Karpas-422 (cell line): ENCODE measurements at regions not wholly inside any gene's neighbourhood (a gene's known extent, or its start where the extent isn't known, plus 50 kb on each side); places are given as distances from the start of the nearest gene placed in this dataset.

ENCODE experiments used
- DNase-seq: peaks from one replicate; pipeline ENCODE4 v3.0.0-alpha.2; 2015
- H2AFZ ChIP-seq: fragments of 200-600 bp; sonication (generic); 2 replicates; pipeline ENCODE4 v1.6.1; 2014; ENCODE audit warnings: antibody characterized with exemption, low read length, mixed read lengths
- H3K27ac ChIP-seq: fragments of 200-600 bp; sonication (generic); 2 replicates; pipeline ENCODE4 v1.5.1; 2014; ENCODE audit warnings: mild to moderate bottlenecking, low read length, moderate library complexity
- H3K27me3 ChIP-seq: fragments of 200-600 bp; sonication (generic); 2 replicates; pipeline ENCODE4 v1.6.1; 2014; ENCODE audit warnings: low read length, mixed read lengths
- H3K36me3 ChIP-seq: fragments of 200-600 bp; sonication (generic); 2 replicates; pipeline ENCODE4 v1.6.1; 2014; ENCODE audit warnings: low read length, mixed read lengths; ENCODE audit not compliant: insufficient read depth
- H3K4me1 ChIP-seq: fragments of 200-600 bp; sonication (generic); 2 replicates; pipeline ENCODE4 v1.6.1; 2014; ENCODE audit warnings: mild to moderate bottlenecking, low read length, mixed read lengths
- H3K4me2 ChIP-seq: fragments of 200-600 bp; sonication (generic); 2 replicates; pipeline ENCODE4 v1.6.1; 2014; ENCODE audit warnings: low read length, low read depth, mild to moderate bottlenecking; ENCODE audit not compliant: poor library complexity, severe bottlenecking
- H3K4me3 ChIP-seq: fragments of 200-600 bp; sonication (generic); 2 replicates; pipeline ENCODE4 v1.5.1; 2014; ENCODE audit warnings: mild to moderate bottlenecking, antibody characterized with exemption, low read length, mixed read lengths
- H3K79me2 ChIP-seq: fragments of 200-600 bp; sonication (generic); 2 replicates; pipeline ENCODE4 v1.6.1; 2014; ENCODE audit warnings: mild to moderate bottlenecking, low read length, mixed read lengths
- H3K9ac ChIP-seq: fragments of 200-600 bp; sonication (generic); 2 replicates; pipeline ENCODE4 v1.6.0; 2014; ENCODE audit warnings: low read length
- H3K9me2 ChIP-seq: fragments of 200-600 bp; sonication (generic), shearing (Covaris generic); replicated peaks from 2 replicates; pipeline ENCODE4 v1.6.0; 2014; ENCODE audit warnings: mild to moderate bottlenecking, low read length, moderate library complexity; ENCODE audit not compliant: insufficient read depth
- H3K9me3 ChIP-seq: fragments of 300-700, 200-600 bp; sonication (generic); 2 replicates; pipeline ENCODE4 v1.6.1; 2014; ENCODE audit warnings: low read length, mixed read lengths
- H4K20me1 ChIP-seq: fragments of 200-600 bp; sonication (generic); 2 replicates; pipeline ENCODE4 v1.6.1; 2014; ENCODE audit warnings: mild to moderate bottlenecking, antibody characterized with exemption, low read length, low read depth; ENCODE audit not compliant: insufficient read depth

DNA sequence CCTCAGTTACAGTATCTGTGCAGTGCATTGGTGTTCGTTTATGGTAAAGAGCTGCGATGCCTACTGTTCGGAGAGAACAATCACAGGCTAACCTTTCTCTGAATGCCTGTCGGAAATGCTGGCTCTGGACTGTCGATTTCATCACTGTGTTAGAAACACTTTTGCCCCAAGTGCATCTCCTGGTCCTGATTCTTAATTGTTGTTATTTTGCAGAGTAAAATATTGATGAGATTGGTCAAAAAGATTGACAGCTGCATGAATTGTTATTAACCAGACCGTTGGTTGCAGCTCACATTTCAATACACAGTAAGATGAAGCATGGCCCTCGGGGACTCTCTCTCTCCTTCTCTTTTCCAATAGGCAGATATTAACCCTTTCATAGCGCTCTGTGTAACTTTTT is 557.4 kb upstream of the ADARB2 start:
- Histone ChIP-seq H3K9me2 (no peaks in the 10 kb centered on the region), H4K20me1 (no peaks in the 10 kb centered on the region), H3K9me3 (no peaks in the 10 kb centered on the region), H3K36me3 (no peaks in the 10 kb centered on the region), H3K4me3 (no peak overlapping the region), H2AFZ (no peak overlapping the region), H3K79me2 (no peaks in the 10 kb centered on the region), H3K9ac (no peak overlapping the region), H3K27me3 (no peaks in the 10 kb centered on the region), H3K4me2 (no peak overlapping the region), H3K27ac (no peak overlapping the region), H3K4me1 (no peaks in the 10 kb centered on the region)
- DNase-seq, result no peak

DNA sequence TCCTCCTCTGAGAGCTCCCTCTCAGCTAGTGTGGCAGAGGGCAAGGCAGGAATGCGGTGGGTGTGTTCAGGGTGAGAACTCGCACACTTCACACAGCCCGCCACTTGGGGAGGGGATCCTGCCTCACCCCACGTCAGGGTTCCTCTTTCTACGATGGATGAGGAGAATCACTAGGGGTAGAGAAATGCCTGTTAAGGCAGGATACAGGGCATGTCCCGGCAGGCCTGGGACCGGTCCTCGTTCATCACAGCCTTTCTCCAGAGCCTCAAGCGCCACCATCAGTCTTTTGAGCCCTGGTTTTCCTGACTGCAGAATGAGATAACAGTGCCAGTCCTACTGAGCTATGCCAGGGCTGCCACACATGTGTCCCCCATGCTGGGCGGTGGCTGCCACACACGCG is 546.7 kb upstream of the ADARB2 start:
- H3K9me2 ChIP-seq, result no peaks in the 10 kb centered on the region
- no peaks in the 10 kb centered on the region for H3K79me2 ChIP-seq
- H2AFZ ChIP-seq, result no peak overlapping the region
- H3K4me3 ChIP-seq, result no peak overlapping the region
- H3K4me2 ChIP-seq, result no peak overlapping the region
- H3K27ac ChIP-seq, result no peak overlapping the region
- H3K4me1 ChIP-seq, result no peaks in the 10 kb centered on the region
- H3K27me3 ChIP-seq, result no peaks in the 10 kb centered on the region
- H3K9me3 ChIP-seq, result no peaks in the 10 kb centered on the region
- no peak overlapping the region for H3K9ac ChIP-seq
- no peak for DNase-seq
- no peaks in the 10 kb centered on the region for H3K36me3 ChIP-seq
- H4K20me1 ChIP-seq, result no peaks in the 10 kb centered on the region

DNA sequence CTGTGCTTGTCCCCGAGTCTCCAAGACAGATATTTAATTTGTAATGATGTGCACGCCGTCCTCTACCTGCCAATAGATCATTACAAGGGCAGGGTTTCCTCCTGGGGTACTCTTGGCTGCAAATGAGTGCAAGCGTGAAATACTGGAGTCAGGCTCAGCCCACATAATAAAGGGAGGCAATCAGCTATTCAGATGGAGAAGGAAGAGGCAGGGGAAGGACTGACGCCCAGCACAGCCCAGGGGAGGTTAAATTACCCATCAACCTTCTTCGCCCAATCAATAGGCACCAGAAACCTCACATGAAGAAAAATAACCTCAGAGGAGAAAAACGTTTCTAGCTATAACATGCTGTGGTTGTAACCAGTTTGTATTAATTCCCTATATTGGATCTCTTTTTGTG is 544.9 kb upstream of the ADARB2 start:
- Histone ChIP-seq H3K9me2 (no peaks in the 10 kb centered on the region), H3K9ac (no peak overlapping the region), H3K27me3 (no peaks in the 10 kb centered on the region), H4K20me1 (no peaks in the 10 kb centered on the region), H3K4me1 (no peaks in the 10 kb centered on the region), H3K4me3 (no peak overlapping the region), H3K9me3 (no peaks in the 10 kb centered on the region), H2AFZ (no peak overlapping the region), H3K27ac (no peak overlapping the region), H3K79me2 (no peaks in the 10 kb centered on the region), H3K36me3 (no peaks in the 10 kb centered on the region), H3K4me2 (no peak overlapping the region)
- DNase-seq, result no peak

DNA sequence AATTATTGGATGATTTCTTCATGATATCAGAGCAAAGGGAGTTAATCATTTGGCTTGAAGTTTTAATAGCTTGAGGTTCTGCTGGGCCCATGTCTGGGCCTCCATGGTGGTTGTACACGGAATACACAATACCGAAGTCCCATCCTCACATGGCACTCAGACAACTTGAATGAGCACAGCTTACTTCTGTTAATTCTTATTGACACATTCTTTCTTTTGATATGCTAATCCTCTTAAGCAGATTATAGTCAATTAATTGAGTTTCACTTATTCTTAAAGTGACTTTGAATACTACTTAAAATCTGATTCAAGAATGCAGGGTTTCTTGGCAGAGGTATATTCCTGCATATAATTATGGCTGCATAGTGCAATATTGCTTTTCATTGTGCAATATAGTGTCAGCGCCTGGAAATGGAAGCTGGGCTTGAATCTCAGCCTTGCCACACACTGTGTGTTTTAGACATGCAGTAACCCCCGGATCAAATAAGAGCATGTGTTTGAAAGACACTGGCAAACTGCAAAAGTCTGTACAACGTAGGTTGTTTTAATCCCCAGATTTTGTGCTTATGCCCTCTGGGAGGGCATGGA is 543.5 kb upstream of the ADARB2 start:
- no peak overlapping the region for H3K27ac ChIP-seq
- H4K20me1 ChIP-seq, result no peaks in the 10 kb centered on the region
- no peaks in the 10 kb centered on the region for H3K9me2 ChIP-seq
- H3K36me3 ChIP-seq, result no peaks in the 10 kb centered on the region
- no peaks in the 10 kb centered on the region for H3K9me3 ChIP-seq
- H3K27me3 ChIP-seq, result no peaks in the 10 kb centered on the region
- DNase-seq, result no peak
- H2AFZ ChIP-seq, result no peak overlapping the region
- H3K4me3 ChIP-seq, result no peak overlapping the region
- no peak overlapping the region for H3K9ac ChIP-seq
- H3K79me2 ChIP-seq, result no peaks in the 10 kb centered on the region
- no peak overlapping the region for H3K4me2 ChIP-seq
- no peaks in the 10 kb centered on the region for H3K4me1 ChIP-seq

DNA sequence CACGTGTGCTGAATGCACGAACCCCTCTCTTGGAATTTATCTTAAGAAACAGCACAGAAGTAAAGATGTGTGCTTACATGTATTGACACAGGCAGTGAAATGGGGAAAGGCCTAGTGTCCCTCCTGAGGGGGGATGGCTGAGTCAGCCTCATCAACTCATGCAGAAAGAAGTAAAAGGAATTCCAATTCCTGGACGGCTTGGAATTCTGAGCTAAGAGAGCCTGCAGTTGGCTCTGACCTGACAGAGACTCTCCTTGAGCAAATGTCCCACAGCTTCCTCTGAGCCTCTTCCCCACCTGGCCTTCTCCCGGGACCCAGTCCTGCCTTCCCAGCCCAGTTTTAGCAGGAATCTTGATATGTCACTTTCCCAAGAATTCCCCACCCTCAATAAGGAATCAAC is 542.4 kb upstream of the ADARB2 start:
- Histone ChIP-seq H3K9me3 (no peaks in the 10 kb centered on the region), H3K27ac (no peak overlapping the region), H3K4me3 (no peak overlapping the region), H4K20me1 (no peaks in the 10 kb centered on the region), H3K36me3 (no peaks in the 10 kb centered on the region), H3K27me3 (no peaks in the 10 kb centered on the region), H3K4me2 (no peak overlapping the region), H3K4me1 (no peaks in the 10 kb centered on the region), H3K9ac (no peak overlapping the region), H2AFZ (no peak overlapping the region), H3K9me2 (no peaks in the 10 kb centered on the region), H3K79me2 (no peaks in the 10 kb centered on the region)
- DNase-seq, result no peak

DNA sequence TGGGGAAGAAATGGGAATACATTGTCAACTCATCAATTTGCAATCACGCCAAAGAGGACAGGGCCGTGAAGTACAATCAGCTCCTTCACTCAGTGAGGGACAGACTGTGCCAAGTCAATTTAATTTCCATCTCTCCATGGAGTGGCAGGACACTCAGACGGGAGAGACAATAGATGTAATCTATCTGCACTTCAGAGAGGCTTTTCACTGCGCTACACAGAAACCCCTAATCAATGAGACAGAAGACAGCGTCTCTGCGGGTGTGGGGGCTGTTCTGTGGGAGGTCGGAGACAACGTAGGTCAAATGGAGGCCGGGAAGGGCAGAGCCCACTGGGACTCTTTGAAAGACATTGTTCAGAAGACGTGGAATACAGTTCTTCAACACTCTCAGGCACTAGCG is 541.0 kb upstream of the ADARB2 start:
- Histone ChIP-seq H3K36me3 (no peaks in the 10 kb centered on the region), H4K20me1 (no peaks in the 10 kb centered on the region), H3K9me3 (no peaks in the 10 kb centered on the region), H3K4me1 (no peaks in the 10 kb centered on the region), H3K9me2 (no peaks in the 10 kb centered on the region), H3K27ac (no peak overlapping the region), H2AFZ (no peak overlapping the region), H3K4me2 (no peak overlapping the region), H3K9ac (no peak overlapping the region), H3K27me3 (no peaks in the 10 kb centered on the region), H3K79me2 (no peaks in the 10 kb centered on the region), H3K4me3 (no peak overlapping the region)
- DNase-seq, result no peak

DNA sequence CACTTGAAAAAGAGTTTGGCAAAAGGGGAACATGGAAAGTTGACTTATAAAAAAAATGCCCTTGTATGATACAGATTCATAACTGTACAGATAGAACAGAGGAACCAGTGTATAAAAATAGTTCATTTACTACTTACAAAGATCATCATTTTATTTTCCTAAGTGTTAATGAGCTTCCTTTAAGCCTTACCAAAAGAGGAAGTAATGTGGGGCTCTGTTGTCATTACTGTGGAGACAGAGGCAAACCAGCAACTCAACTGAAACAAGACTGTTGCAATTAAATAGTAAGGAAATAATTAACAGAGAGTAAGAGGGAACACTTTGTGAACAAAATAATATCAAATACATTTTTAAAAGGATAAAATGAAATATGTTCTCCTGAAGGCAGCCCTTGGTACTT is 526.2 kb upstream of the ADARB2 start:
- Histone ChIP-seq H3K4me3 (no peak overlapping the region), H3K9me3 (no peaks in the 10 kb centered on the region), H3K4me1 (peaks cover 7% of the 10 kb centered on the region), H3K9ac (no peak overlapping the region), H3K9me2 (no peaks in the 10 kb centered on the region), H3K27me3 (no peaks in the 10 kb centered on the region), H4K20me1 (no peaks in the 10 kb centered on the region), H2AFZ (no peak overlapping the region), H3K4me2 (no peak overlapping the region), H3K79me2 (no peaks in the 10 kb centered on the region), H3K27ac (no peak overlapping the region), H3K36me3 (no peaks in the 10 kb centered on the region)
- DNase-seq, result peak; percentile 59

DNA sequence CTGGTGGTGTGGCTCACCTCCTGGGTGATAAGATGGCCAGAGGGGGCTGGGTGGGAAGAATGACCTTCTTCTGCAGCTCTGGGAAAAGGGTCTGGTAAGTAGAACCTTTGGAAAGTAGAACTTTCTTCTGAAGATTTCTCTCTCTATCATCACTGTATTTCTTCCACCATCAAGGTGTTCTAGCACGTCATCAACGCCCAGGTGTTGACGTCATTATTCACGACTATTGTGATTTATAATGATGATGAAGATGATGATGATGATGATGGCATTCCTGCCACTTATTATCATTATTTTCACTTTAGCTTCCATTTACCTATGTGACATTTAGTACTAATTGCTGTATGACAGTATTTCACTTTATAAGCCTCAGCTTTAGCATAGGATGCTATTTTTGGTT is 525.6 kb upstream of the ADARB2 start:
- H3K9me2 ChIP-seq, result no peaks in the 10 kb centered on the region
- no peaks in the 10 kb centered on the region for H4K20me1 ChIP-seq
- H2AFZ ChIP-seq, result no peak overlapping the region
- DNase-seq, result no peak
- H3K9me3 ChIP-seq, result no peaks in the 10 kb centered on the region
- no peak overlapping the region for H3K4me2 ChIP-seq
- peaks cover 7% of the 10 kb centered on the region for H3K4me1 ChIP-seq
- H3K27me3 ChIP-seq, result no peaks in the 10 kb centered on the region
- H3K4me3 ChIP-seq, result no peak overlapping the region
- H3K79me2 ChIP-seq, result no peaks in the 10 kb centered on the region
- H3K36me3 ChIP-seq, result no peaks in the 10 kb centered on the region
- H3K9ac ChIP-seq, result no peak overlapping the region
- H3K27ac ChIP-seq, result no peak overlapping the region

DNA sequence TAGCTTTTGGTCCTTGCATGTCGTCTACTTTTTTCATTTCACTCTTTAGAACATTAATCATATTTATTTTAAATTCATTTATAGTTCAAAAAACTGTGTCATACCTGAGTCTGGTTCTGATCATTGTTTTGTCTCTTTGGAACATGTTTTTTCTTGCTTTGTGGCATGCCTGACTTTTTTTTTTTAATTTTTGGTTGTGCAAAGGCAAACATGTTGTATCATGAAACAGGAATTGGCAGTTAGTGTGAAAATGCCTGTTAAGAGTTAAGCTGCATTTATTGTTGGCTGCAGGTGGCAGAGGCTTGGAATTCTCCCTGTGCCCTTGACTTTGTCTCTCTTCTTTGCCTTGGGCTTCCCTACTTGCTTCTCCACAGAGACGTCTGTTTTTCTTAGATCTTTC is 525.0 kb upstream of the ADARB2 start:
- Histone ChIP-seq H3K4me2 (no peak overlapping the region), H2AFZ (no peak overlapping the region), H3K4me3 (no peak overlapping the region), H4K20me1 (no peaks in the 10 kb centered on the region), H3K9ac (no peak overlapping the region), H3K9me3 (no peaks in the 10 kb centered on the region), H3K27ac (no peak overlapping the region), H3K36me3 (no peaks in the 10 kb centered on the region), H3K27me3 (no peaks in the 10 kb centered on the region), H3K9me2 (no peaks in the 10 kb centered on the region), H3K79me2 (no peaks in the 10 kb centered on the region), H3K4me1 (peaks cover 7% of the 10 kb centered on the region)
- no peak for DNase-seq
